Naive thymus-derived CD4-positive, alpha-beta T cell (primary cell): ENCODE measurements at regions not wholly inside any gene's neighbourhood (a gene's known extent, or its start where the extent isn't known, plus 50 kb on each side); places are given as distances from the start of the nearest gene placed in this dataset.

ENCODE experiments used
- ATAC-seq: fragments of 150-1000 bp; cut with Tn5 transposase; 2 replicates; pipeline ENCODE4 v1.10.0; 2021; ENCODE audit warnings: mild to moderate bottlenecking, moderate library complexity
- CTCF ChIA-PET: fragments of 350-600 bp; sonication (Branson Sonifier 250); formaldehyde crosslinking; loops from one replicate; lab custom pipeline; 2021; ENCODE audit warnings: antibody characterized with exemption; lab: Charles Lee
- POLR2A ChIA-PET: fragments of 350-600 bp; sonication (Branson Sonifier 250); formaldehyde crosslinking; loops from one replicate; lab custom pipeline; 2021; ENCODE audit warnings: antibody characterized with exemption, inconsistent platforms; lab: Charles Lee
- DNase-seq, 9 donors: peaks; one replicate each; pipeline versions ENCODE4 v3.0.0 to v3.0.0-alpha.2; 2020 to 2022; ENCODE audit warnings: mixed read lengths in 1 of 9
- H3K27ac ChIP-seq: one replicate; pipeline ENCODE4 v1.7.0; 2013; ENCODE audit warnings: mild to moderate bottlenecking, low read depth, low read length, moderate library complexity
- H3K27me3 ChIP-seq, 2 donors: one replicate each; pipeline ENCODE4 v1.7.0; 2013; ENCODE audit warnings: low read length in 2 of 2, mild to moderate bottlenecking in 2 of 2, moderate library complexity in 2 of 2; ENCODE audit not compliant: control insufficient read depth in 2 of 2, insufficient read depth in 2 of 2
- H3K36me3 ChIP-seq, 3 experiments: 1 replicate in 2 of 3; 2 replicates in 1 of 3; pipeline ENCODE4 v1.7.0; 2013; ENCODE audit warnings: low read length in 3 of 3, mild to moderate bottlenecking in 3 of 3, moderate library complexity in 1 of 3; ENCODE audit not compliant: insufficient read depth in 3 of 3, control insufficient read depth in 2 of 3
- H3K4me1 ChIP-seq, 2 donors: one replicate each; pipeline ENCODE4 v1.7.0; 2013; ENCODE audit warnings: low read length in 2 of 2, mild to moderate bottlenecking in 2 of 2, moderate library complexity in 1 of 2; ENCODE audit not compliant: control insufficient read depth in 2 of 2, insufficient read depth in 2 of 2
- H3K4me3 ChIP-seq: 2 replicates; pipeline ENCODE4 v1.7.0; 2013; ENCODE audit warnings: mild to moderate bottlenecking, low read length
- H3K9me3 ChIP-seq, 3 experiments: 1 replicate in 2 of 3; 2 replicates in 1 of 3; pipeline ENCODE4 v1.7.0; 2013; ENCODE audit warnings: low read length in 3 of 3; ENCODE audit not compliant: control insufficient read depth in 2 of 3
- H3K27ac Mint-ChIP-seq, 9 donors: one replicate each; pipeline ENCODE4 v1.8.0; 2020 to 2022; ENCODE audit warnings: mixed read lengths in 9 of 9, mild to moderate bottlenecking in 8 of 9, moderate library complexity in 5 of 9, inconsistent platforms in 2 of 9
- H3K27me3 Mint-ChIP-seq, 5 donors: one replicate each; pipeline ENCODE4 v1.8.0; 2021 to 2022; ENCODE audit warnings: mixed read lengths in 5 of 5, mild to moderate bottlenecking in 1 of 5
- H3K36me3 Mint-ChIP-seq, 5 donors: one replicate each; pipeline ENCODE4 v1.8.0; 2020 to 2022; ENCODE audit warnings: mixed read lengths in 5 of 5, mild to moderate bottlenecking in 3 of 5, inconsistent platforms in 1 of 5
- H3K4me1 Mint-ChIP-seq, 7 donors: one replicate each; pipeline ENCODE4 v1.8.0; 2020 to 2022; ENCODE audit warnings: mixed read lengths in 7 of 7, mild to moderate bottlenecking in 3 of 7, inconsistent platforms in 1 of 7
- H3K4me3 Mint-ChIP-seq, 10 donors: one replicate each; pipeline ENCODE4 v1.8.0; 2020 to 2022; ENCODE audit warnings: mild to moderate bottlenecking in 10 of 10, mixed read lengths in 10 of 10, moderate library complexity in 6 of 10, inconsistent platforms in 2 of 10
- H3K9me3 Mint-ChIP-seq, 11 donors: one replicate each; pipeline ENCODE4 v1.8.0; 2020 to 2022; ENCODE audit warnings: mixed read lengths in 11 of 11, mild to moderate bottlenecking in 4 of 11, inconsistent platforms in 1 of 11, moderate library complexity in 1 of 11
- intact Hi-C, 2 donors: fragments of 100-400 bp; cut with micrococcal nuclease; formaldehyde crosslinking; loops; one replicate each; pipeline ENCODE4 v1.15.1; 2023

- peaks cover 0 to 6% (median 0%) of the 10 kb centered on the region in 11 donors for H3K9me3 Mint-ChIP-seq
- CTCF ChIA-PET, result no interaction called here
- H3K27ac Mint-ChIP-seq, result no peak overlapping the region
- no peaks in the 10 kb centered on the region for H3K4me1 Mint-ChIP-seq
- ATAC-seq, result no peak
- Histone ChIP-seq H3K27ac (no peak overlapping the region), H3K9me3 (no peaks in the 10 kb centered on the region), H3K4me3 (no peak overlapping the region), H3K4me1 (no peaks in the 10 kb centered on the region), H3K36me3 (no peaks in the 10 kb centered on the region), H3K27me3 (no peaks in the 10 kb centered on the region)
- no peak overlapping the region for H3K4me3 Mint-ChIP-seq
- peaks cover 0 to 10% (median 0%) of the 10 kb centered on the region in 5 donors for H3K27me3 Mint-ChIP-seq
- POLR2A ChIA-PET, result no interaction called here
- no peaks in the 10 kb centered on the region for H3K36me3 Mint-ChIP-seq
- intact Hi-C loops, result no loop called here
- DNase-seq, result no peak
Observed at GRCh38 chr1:94640125-94640524, 98.6 kb upstream of the F3 start.

GRCh38 chr1:94637121-94637520 lies 95.6 kb upstream of the F3 start:
- H3K4me3 Mint-ChIP-seq, result no peak overlapping the region
- ChIA-PET CTCF (no interaction called here), POLR2A (no interaction called here)
- Histone ChIP-seq H3K9me3 (no peaks in the 10 kb centered on the region), H3K36me3 (no peaks in the 10 kb centered on the region), H3K4me3 (no peak overlapping the region), H3K27me3 (no peaks in the 10 kb centered on the region), H3K27ac (no peak overlapping the region), H3K4me1 (no peaks in the 10 kb centered on the region)
- H3K27me3 Mint-ChIP-seq, result peaks cover 9 to 15% (median 14%) of the 10 kb centered on the region in 5 donors
- H3K4me1 Mint-ChIP-seq, result no peaks in the 10 kb centered on the region
- peaks cover 0 to 6% (median 0%) of the 10 kb centered on the region in 11 donors for H3K9me3 Mint-ChIP-seq
- peaks cover 0 to 3% (median 0%) of the 10 kb centered on the region in 5 donors for H3K36me3 Mint-ChIP-seq
- intact Hi-C loops, result no loop called here
- DNase-seq (no peak), ATAC-seq (no peak)
- no peak overlapping the region for H3K27ac Mint-ChIP-seq

DNA sequence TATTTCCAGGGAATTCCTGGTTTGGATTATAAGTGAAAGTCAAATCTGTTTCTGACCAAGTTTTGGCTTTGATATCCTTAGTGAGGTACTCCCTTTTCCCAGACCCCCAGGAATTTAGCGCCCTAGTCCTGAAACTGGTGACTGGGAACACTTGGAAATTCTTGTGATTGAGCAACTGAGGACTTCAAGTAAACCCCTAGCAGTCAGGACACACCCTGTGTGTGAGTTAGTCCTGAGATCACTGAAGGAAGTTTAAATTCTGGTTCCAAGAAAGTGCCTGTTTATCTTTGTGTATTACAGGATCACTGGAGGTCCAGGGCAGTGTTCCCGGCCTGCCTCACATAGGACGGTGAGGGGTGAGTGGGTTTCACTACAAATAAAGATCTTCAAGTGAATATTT lies 95.1 kb upstream of the F3 start:
- H3K4me3 ChIP-seq, result no peak overlapping the region
- H3K27ac ChIP-seq, result no peak overlapping the region
- Mint-ChIP-seq H3K27ac (no peak overlapping the region), H3K4me1 (no peaks in the 10 kb centered on the region), H3K4me3 (no peak overlapping the region), H3K36me3 (peaks cover 0 to 3% (median 0%) of the 10 kb centered on the region in 5 donors), H3K27me3 (peaks cover 10 to 20% (median 14%) of the 10 kb centered on the region in 5 donors), H3K9me3 (peaks cover 0 to 6% (median 0%) of the 10 kb centered on the region in 11 donors)
- no peaks in the 10 kb centered on the region for H3K27me3 ChIP-seq
- ATAC-seq, result no peak
- intact Hi-C loops, result no loop called here
- ChIA-PET POLR2A (no interaction called here), CTCF (no interaction called here)
- no peak for DNase-seq
- H3K4me1 ChIP-seq, result no peaks in the 10 kb centered on the region
- no peaks in the 10 kb centered on the region for H3K9me3 ChIP-seq
- no peaks in the 10 kb centered on the region for H3K36me3 ChIP-seq

DNA sequence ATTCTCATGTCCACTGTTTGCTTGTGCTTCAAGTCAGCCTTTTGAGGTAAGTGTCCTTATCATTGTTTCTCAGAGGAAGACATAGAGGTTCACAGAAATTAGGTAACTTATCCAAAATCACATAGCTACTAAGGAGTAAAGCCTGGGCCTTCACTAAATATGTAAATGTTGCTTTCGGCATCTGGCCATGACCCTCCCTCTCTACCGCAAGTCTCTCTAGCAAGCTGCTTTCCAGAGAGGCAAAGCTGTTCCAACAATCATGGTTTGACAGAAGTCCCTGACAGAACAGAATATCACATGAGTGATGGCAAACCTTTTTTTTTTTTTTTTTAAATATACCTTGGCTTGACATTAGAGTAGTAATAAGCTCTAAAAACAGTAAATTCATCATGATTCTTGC lies 94.5 kb upstream of the F3 start:
- no peak overlapping the region for H3K4me3 Mint-ChIP-seq
- H3K36me3 Mint-ChIP-seq, result peaks cover 0 to 3% (median 0%) of the 10 kb centered on the region in 5 donors
- CTCF ChIA-PET, result no interaction called here
- intact Hi-C loops, result no loop called here
- peaks cover 0 to 6% (median 0%) of the 10 kb centered on the region in 11 donors for H3K9me3 Mint-ChIP-seq
- ATAC-seq, result no peak
- no peak overlapping the region for H3K27ac Mint-ChIP-seq
- H3K27ac ChIP-seq, result no peak overlapping the region
- no peaks in the 10 kb centered on the region for H3K27me3 ChIP-seq
- no peaks in the 10 kb centered on the region for H3K36me3 ChIP-seq
- no peak for DNase-seq
- peaks cover 10 to 22% (median 15%) of the 10 kb centered on the region in 5 donors for H3K27me3 Mint-ChIP-seq
- H3K4me3 ChIP-seq, result no peak overlapping the region
- H3K4me1 Mint-ChIP-seq, result no peaks in the 10 kb centered on the region
- H3K4me1 ChIP-seq, result no peaks in the 10 kb centered on the region
- POLR2A ChIA-PET, result no interaction called here
- no peaks in the 10 kb centered on the region for H3K9me3 ChIP-seq

GRCh38 chr1:94634977-94635416 lies 93.4 kb upstream of the F3 start:
- Mint-ChIP-seq H3K9me3 (peaks cover 0 to 3% (median 0%) of the 10 kb centered on the region in 11 donors), H3K4me3 (no peak overlapping the region), H3K27ac (no peak overlapping the region), H3K36me3 (peaks cover 0 to 3% (median 0%) of the 10 kb centered on the region in 5 donors), H3K4me1 (no peaks in the 10 kb centered on the region), H3K27me3 (peaks cover 7 to 23% (median 20%) of the 10 kb centered on the region in 5 donors)
- no peak for ATAC-seq
- Histone ChIP-seq H3K9me3 (no peaks in the 10 kb centered on the region), H3K36me3 (no peaks in the 10 kb centered on the region), H3K4me3 (no peak overlapping the region), H3K4me1 (no peaks in the 10 kb centered on the region), H3K27ac (no peak overlapping the region), H3K27me3 (no peaks in the 10 kb centered on the region)
- intact Hi-C loops, result no loop called here
- CTCF ChIA-PET, result interaction anchor here (1.0 kb wide), 1 partner anchor 39 kb away, joined by 3 read pairs; no protein-coding TSS in a partner anchor
- DNase-seq, result no peak
- POLR2A ChIA-PET, result no interaction called here

DNA sequence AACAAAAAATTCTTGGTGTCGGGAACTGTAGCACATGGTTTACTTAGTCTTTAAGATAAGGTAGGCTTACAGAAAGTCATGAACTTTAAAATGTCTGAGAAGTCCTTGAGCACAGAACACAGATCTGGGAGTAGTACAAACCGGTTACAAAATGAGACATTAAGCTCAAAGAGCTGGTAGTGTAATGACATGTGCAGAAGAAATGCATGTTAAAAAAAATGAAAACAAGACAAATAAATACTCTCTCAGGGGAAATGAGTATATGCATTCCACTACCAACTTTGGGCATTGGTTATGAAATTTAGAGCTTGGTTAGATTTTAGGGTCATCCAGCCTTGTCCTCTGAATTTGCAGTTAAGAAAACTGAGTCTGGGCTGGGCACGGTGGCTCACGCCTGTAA lies 91.5 kb upstream of the F3 start:
- POLR2A ChIA-PET, result no interaction called here
- Mint-ChIP-seq H3K27me3 (peaks cover 0 to 33% (median 22%) of the 10 kb centered on the region in 5 donors), H3K36me3 (peaks cover 0 to 3% (median 0%) of the 10 kb centered on the region in 5 donors), H3K27ac (no peak overlapping the region), H3K4me1 (no peaks in the 10 kb centered on the region), H3K4me3 (no peak overlapping the region), H3K9me3 (peaks cover 0 to 3% (median 0%) of the 10 kb centered on the region in 11 donors)
- intact Hi-C loops, result no loop called here
- ATAC-seq (no peak), DNase-seq (no peak)
- Histone ChIP-seq H3K9me3 (no peaks in the 10 kb centered on the region), H3K27me3 (no peaks in the 10 kb centered on the region), H3K4me1 (no peaks in the 10 kb centered on the region), H3K27ac (no peak overlapping the region), H3K36me3 (no peaks in the 10 kb centered on the region), H3K4me3 (no peak overlapping the region)
- CTCF ChIA-PET, result no interaction called here
